NCI-H524 treated with DMSO at 0.1 percent for 48 hours (cell line): ENCODE measurements at regions not wholly inside any gene's neighbourhood (a gene's known extent, or its start where the extent isn't known, plus 50 kb on each side); places are given as distances from the start of the nearest gene placed in this dataset.
A peak's percentile ranks its signal among the peaks of the same experiment; 100 is the strongest.
"Not testable (repeated sequence)": the region's sequence is repeated elsewhere in the genome, so short reads cannot be mapped to it uniquely, and the experiment has no call there.

Source experiments
- DNase-seq: peaks from one replicate; lab custom pipeline; 2025; lab: John Stamatoyannopoulos, UW

DNA sequence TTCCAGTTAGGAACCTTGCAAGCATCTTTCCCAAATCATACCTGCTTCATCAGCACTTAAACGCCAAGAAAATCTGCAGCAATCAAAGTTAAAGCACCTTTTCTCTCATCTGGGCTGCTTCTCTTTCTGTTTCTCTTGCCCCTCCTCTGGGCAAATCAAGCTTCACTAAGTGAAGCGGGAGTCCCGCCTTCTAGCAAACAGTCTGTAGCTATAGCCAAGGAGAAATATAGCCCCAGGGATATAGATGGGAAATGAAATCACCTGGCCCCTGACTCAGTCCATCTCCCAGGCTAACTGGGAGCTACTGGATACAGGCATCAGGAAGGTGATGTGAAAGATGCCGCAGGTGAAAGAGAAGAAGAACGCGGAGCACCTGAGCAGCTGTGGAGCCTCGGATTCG, 481.9 kb downstream of the C6orf118 start:
- DNase-seq = no peak

DNA sequence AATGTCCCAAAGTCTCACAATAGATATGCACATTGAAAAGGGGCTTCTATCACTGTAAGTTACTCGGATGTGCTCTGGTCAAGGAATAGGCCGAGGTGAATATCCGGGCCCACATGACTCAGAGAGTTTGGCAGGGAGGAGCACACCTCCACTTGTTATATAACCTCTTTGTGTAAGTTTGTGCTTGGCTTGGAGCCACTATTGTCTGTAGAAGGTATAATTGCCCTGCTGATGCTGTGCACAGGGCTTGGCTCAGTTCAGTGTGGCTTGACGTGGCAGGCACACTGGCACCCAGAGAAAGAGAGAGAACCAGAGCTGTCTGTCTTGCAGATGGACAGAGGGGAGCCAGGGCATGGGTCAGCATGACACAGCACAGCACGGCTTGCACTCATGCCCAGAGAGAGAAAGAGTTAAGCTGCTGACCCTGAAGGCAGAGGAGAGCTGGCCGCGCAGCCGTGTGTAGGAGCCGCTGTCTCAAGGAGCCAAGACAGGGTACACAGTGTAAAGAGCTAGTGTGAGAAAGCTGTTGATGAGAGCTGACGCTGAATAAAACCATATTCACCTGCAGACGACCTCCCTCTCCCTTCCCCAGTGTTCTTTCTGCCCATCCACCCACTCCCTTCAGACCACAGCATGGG, 482.5 kb downstream of the C6orf118 start:
- DNase-seq = no peak

DNA sequence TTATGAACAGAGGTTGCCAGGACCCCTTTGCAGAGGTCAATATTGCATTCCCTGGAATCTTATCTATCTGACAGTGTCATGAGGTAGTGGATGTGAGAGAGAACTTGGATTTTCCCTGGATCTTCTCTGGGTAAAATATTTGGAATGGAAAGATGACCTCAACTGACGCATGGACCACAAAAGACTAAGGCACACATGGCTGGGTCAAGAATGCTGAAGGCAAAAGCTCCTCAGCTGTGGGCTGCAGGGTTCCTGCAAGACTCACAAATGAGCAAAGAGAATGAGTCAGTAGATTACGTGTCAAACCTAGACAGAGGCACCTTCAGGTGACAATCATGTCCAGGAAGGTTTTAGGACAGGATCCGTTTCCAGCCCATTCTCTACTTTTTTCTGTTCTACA, 484.0 kb downstream of the C6orf118 start:
- DNase-seq = no peak

DNA sequence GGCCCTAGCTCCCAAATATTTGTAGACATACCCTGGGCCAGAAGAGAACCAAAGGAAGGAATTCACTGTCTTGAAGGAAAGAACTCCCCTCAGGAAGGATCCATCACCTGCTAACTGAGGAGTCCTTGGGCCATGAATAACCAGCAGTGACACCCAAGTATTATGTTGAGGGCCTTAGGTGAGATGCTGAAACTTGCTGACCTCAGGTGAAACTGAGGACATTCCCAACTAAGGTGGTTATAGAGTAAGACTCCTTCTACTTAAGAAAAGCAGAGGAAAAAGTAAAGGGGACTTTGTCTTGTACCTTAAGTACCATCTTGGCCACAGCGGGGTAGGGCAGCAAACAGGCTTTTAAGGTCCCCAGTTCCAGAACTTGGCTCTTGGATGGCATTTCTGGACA, 491.7 kb downstream of the C6orf118 start:
- DNase-seq = no peak

DNA sequence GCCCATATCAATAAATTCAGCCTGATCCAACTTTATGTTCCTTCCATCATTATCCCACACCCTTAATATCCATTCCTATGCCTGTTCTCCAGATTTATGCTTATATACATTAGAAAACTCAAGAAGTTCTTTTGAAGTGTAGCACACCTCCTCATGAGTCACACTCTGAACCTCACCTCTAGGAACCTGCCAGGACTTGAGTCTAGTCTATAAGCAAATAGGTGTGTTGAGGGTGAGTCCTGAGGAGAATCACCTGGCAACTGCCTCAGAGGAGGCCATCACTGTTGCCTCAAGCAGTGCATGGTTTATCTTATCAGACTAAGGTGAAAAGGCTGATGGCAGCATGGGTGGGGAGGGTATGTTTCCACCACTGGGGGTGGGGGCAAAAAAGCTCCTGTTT, 496.7 kb downstream of the C6orf118 start:
- no peak for DNase-seq

DNA sequence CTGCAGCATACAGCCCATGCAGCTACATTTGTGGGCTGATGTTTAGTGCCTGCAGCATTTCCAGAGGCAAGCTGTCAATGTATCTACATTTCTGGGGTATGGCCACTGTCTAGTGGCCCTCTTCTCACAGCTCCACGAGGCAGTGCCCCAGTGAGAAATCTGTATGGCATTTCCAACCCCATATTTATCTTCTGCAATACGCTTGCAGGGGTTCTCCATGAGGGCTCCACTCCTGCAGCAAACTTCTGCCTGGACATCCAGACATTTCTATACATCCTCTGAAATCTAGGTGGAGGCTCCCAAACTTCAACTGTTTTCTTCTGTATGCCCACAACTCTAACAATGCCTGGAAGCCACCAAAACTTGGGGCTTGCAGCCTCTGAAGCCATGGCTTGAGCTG, 502.3 kb downstream of the C6orf118 start:
- DNase-seq = no peak

DNA sequence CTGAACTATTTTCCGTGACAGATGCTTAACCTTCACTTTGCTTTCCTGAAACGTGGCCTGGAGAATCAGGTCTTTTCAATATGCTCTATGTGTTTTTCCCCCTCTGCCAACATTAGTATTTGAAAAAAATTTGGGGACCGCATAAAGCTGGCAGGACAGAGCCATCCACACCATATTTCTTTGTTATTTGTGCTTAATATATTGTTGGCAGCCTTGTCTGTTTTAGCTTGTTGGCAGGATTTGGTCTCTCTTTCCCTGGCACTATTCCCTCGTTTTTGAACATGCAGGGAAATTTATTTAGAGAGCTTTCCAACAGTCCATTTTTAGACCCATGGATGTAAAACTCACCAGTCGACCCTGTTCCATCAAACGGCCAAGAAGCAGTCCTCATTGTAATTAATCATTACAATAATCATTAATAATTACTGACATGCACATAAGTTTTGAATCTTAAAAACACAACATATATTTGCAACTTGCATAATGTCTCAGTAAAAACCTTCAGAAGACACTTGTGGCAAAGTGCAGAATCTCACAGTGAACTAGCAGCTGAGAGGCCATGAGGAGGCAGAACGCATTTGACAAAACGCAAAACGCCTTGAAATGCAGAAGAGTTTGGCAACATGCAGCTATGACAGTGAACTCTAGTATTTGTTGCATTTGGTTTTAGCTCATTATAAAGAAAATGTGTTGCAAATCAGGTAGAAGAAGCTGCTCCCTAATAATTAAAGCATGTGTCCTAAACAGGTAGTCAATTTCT, 514.2 kb downstream of the C6orf118 start:
- DNase-seq = no peak

DNA sequence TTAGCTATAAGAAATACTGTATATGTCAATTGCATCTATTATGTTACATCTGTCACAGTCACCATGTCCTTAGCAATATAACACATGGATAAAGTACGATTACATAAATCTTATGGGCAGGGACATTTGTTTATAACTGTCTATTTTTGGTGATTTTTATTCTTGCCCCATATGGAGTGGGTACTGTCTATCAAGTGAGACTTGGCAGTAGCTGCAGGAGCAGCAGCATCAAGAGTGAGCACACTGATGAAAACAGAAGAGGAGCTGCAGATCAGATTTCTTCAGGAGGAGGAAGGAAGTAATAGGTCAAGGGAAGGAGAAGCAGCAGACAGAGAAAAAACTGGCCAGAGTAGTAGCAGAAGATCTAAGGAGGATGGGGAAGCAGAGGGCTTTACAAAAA, 516.7 kb downstream of the C6orf118 start:
- no peak for DNase-seq

DNA sequence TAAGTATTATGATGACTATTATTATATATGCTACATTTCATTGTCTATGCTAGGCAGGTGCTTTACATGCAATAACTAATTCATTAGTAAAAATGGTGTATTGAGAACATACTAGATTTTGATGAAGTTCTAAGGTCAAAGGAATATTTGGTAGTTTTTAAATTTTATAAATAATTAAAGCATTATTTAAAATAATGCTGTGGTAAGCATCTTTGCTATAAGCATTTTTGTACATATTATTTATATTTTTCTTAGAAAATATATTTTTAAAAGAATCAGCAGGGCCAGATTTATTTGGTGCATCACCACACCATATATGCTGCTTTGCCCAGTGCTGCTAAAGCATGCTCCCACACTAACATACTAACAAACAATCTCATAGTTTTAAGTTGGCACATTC, 517.9 kb downstream of the C6orf118 start:
- no peak for DNase-seq

DNA sequence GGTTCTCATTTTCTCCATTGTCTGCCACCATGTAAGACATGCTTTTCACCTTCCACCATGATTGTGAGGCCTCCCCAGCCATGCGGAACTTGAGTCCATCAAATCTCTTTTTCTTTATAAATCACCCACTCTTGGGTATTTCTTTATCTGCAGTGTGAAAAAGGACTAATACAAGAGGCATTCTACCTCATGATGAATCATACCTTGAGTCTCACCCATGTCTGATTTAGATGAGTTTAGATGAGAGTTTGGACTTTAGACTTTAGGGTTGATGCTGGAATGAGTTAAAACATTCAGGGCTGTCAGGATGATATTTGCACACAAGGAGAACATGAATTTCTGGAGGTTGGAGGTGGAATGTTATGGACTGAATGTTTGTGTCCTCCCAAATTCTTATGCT, 545.6 kb downstream of the C6orf118 start:
- no peak for DNase-seq

DNA sequence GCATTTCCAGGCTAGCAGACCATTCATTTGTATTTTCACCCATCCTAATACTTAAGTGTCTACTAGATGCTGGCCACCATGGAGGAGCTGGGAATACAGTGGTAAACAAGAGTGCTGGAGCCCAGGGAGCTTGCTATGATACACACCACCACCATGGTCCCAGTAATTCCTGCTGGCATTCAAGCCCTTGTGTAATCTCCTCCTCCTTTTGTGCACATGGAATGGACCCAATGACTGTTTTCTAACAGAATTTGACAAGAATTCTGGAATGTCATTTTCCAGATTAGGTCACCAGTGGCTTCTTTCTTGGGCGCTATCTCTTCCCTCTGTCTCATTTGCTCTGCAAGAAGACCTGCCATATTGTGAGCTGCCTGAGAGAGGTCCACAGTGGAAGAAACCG, 552.0 kb downstream of the C6orf118 start:
- DNase-seq = no peak

DNA sequence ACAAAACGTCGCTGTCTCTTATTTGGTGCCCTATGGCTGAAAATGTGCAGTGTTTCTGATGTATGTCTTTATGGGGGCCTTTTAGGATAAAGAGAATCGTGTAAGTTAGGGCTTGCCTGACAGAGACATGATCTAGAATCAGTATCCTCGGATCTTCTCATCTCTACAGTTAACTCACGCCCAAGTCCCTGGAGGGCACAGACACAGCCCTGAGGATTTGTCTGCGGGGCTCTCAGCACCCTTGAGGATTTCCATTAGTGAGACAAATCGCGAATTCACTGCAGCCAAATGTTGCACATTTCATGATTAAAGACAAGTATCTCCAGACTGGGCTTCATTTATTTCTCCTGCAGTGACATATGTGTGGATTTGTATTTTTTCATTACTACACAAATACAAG, 552.7 kb downstream of the C6orf118 start:
- no peak for DNase-seq

DNA sequence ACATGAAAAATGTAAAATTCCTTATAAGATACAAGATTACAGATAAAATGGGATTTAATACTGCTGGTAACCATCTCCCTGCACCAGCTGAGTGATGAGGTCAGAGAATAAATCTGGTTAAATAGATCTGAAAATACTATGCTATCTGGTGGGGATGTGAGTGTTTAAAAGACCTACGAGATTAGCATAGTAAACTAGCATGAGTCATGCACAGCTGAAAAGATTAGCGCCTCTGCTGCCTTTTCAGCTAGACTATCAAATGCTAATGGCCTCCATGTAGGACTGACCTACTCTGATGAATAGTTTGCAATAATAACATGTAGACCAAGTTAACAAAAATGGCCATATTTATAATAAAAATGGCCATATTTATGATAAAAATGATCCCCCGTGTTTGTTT, 553.3 kb downstream of the C6orf118 start:
- DNase-seq = peak; percentile 46

DNA sequence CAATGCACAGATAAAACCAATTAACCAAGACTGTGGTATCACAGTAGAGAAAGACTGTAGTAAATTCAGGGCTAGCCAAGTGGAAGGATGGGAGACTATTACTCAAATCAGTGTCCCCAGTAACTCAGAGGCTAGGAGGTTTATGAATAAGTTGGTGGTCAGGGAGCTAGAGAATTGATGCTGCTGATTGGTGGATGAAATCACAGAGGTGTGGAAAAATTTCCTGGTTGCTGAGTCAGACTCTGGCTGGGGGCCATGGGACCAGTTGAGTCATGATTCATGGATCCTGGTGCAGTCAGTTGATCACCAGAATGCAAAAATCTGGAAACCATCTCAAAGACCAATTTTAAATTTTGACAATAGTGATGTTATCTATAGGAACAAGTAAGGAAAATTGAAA, 555.9 kb downstream of the C6orf118 start:
- DNase-seq = no peak

DNA sequence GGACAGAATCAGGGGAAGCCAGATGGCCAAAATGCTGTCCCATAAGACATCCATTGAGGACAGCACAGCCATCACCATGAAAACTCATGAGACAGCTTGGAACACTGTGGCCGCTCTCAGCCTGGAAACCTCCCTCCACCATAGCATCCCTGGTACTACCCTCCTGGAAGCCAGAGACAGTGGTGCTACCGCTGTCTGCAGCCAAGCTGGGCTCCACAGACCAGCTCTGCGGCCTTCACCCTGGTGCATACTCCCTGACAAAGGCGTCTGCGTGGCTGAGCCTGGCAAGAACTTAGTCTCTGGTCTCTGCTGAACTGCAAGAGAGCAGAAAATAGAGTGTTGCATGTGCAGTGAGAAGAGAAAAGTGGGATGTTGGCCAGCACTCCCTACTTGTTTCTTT, 558.0 kb downstream of the C6orf118 start:
- DNase-seq = no peak

DNA sequence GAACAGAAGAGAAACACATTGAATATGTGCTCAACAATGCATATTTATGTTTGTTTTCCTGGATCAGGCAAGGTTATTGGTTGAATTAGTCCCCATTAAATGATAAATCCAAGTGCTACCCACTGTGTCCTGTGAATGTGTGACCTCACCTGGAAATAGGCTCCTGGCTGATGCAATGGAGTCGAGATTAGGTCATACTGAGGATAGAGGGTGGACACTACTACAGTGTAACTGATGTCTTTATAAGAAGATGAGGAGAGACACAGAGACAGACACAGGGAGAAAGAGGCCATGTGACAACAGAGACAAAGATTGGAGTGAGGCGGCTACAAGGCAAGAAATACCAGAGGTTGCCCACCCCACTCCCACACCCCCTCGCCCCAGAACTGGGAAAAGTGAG, 559.3 kb downstream of the C6orf118 start:
- no peak for DNase-seq

DNA sequence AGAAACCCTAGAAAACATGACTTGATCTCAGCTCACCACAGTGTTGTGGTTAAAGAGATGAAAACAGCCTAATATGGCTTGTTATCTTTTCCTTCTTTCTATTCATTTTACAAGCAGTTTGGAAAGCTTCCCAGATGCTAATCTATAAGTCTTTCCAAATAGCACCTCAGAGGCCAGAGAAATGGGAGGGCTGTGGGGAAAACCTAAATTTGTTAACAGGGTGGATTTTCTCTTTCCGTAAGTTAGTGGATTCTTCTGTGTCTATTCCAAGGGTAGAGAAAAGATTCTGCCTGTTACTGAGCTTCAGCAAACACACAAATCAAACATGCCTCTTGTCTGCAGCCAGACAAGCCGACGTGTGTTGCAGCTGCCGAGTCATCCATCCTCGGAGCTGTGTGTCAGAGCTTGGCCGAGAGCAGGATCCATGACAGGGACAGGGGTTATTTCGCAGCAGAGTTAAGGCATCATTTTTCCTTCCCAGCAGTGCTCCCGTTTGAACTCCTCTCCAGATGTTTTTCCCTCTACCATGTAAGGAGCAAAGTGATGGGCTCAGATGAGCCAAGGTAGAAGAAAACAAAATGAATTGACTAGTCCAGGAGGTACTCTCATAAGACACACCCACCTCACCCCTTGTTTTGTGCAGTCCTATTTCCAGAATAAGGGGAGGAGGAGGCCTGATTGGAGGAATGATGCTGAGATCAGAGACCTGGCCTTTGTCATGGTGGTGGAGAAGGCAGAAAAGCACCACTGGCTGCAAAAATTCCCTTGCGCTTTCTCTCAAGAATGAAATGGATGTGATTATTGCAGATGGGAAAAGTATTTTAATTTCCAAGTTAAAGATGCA, 560.0 kb downstream of the C6orf118 start:
- DNase-seq = no peak

DNA sequence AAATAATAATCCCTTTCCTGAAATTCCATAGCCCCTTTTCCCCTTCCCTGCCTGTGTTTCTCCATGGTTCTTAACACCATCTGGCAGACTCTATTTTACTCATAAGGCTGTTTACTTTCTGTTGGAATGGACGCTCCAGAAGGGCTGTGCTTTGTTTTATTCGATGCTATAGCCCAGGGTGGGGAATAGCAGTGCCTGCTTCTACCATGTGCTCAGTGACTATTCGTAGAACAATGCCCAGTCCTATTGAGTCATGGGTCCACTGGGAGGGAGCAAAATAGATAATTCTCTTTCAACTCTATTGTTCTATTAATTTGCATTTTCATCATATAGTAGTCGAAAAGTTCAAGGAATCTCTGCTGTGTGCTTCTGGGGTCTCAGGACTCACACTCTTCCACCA, 565.1 kb downstream of the C6orf118 start:
- DNase-seq = no peak

DNA sequence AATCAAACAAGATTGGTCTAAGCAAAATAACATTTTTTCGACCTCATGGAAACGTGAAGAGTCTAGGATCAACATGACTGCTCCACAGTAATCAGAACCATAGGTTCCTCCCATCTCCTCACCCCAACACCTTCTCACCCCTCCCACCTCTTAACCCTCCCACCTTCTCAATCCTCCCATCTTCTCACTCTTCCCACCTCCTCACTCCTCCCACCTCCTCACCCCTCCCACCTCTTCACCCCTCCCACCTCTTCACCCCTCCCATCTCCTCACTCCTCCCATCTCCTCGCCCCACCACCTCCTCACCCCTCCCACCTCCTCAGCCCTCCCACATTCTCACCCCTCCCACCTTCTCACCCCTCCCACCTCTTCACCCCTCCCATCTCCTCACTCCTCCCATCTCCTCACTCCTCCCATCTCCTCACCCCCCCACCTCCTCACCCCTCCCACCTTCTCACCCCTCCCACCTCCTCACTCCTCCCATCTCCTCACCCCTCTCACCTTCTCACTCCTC, 567.4 kb downstream of the C6orf118 start:
- no peak for DNase-seq

DNA sequence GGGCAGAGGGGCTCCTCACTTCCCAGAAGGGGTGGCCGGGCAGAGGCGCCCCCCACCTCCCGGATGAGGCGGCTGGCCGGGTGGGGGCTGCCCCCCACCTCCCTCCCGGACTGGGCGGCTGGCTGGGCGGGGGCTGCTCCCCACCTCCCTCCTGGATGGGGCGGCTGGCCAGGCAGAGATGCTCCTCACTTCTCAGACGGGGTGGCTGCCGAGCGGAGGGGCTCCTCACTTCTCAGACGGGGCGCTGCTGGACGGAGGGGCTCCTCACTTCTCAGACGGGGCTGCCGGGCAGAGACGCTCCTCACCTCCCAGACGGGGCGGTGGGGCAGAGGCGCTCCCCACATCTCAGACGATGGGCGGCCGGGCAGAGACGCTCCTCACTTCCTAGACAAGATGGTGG, 573.3 kb downstream of the C6orf118 start:
- not testable (repeated sequence) for DNase-seq

DNA sequence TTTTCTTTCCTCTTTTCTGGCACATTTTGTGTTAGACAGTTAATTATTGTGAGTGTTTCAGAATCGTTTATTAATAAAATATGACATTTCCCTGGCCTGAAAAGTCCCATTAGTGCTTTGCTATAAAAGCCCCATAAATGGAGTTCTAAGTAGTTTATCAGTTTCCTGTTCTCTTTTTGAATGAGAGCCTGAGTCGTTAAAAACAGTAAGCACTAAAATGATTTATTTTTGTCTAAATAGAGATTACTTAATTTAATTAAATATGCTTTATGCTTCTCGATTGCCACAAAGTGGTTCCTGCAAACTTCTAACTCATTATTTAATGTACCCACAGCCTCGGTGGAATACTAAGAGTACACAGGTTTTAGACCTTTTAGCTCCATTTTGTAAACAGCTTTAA, 577.9 kb downstream of the C6orf118 start:
- DNase-seq = no peak

DNA sequence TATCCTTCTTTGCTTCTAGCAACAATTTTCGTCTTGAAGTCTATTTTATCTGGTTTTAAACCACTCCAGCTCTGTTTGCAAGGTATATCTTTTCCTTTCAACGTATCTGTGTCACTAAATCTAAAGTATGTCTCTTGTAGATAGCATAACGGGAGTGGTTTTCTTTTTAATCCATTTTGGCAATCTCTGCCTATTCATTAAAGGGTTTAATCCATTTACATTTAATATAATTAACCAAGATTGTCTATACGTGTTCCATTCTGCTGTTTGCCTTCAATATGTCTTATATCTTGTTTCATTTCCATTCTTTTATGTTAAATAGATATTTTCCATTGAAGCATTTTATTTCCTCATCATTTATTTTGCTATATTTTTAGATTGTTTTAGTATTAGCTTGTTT, 587.9 kb downstream of the C6orf118 start:
- DNase-seq = no peak

DNA sequence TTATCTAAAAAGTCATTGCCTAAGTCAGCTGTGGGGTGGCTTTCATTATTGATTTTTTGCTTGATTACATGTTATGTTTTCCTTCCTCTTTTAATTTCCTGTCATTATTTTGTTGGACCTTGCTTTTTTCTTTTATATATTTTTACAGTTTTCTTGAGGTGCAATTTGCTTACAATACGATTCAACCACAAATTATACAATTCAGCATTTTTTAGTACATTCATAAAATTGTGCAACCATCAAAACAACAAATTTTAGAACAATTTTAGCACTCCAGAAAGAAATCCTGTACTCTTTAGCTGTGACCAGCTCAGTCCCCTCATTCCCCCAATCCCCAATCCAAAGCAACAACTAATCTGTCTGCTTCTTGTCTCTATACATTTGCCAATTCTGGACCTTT, 608.9 kb downstream of the C6orf118 start:
- DNase-seq = no peak
